ENCODE measurements at regions not wholly inside any gene's neighbourhood (a gene's known extent, or its start where the extent isn't known, plus 50 kb on each side); places are given as distances from the start of the nearest gene placed in this dataset.

GRCh38 chr5:136766456-136766855 is 401.1 kb upstream of the TRPC7 start:
- DNase-seq, result no peak
- H3K9me3 ChIP-seq, result no peaks in the 10 kb centered on the region
- H3K36me3 ChIP-seq, result no peaks in the 10 kb centered on the region
- WGBS, 4 donors, result 71 to 86% (median 76%) methylated on average over 3 of the region's 3 CpGs
- intact Hi-C loops (cut with DNase I), result no loop called here
- ATAC-seq, result no peak
- H3K4me3 ChIP-seq, result no peak overlapping the region
- no peak for TF ChIP-seq POLR2A (IDR thresholded peaks at IDR 0.05)
- TF ChIP-seq CTCF (IDR thresholded peaks at IDR 0.05), result no peak
- no peaks in the 10 kb centered on the region for H3K27me3 ChIP-seq
- no peak overlapping the region for H3K27ac ChIP-seq
- no peaks in the 10 kb centered on the region for H3K4me1 ChIP-seq

GRCh38 chr5:136764601-136765000 is 399.3 kb upstream of the TRPC7 start:
- WGBS, 4 donors, result 78 to 94% (median 86%) methylated on average over 2 of the region's 2 CpGs
- Histone ChIP-seq H3K36me3 (no peaks in the 10 kb centered on the region), H3K4me1 (no peaks in the 10 kb centered on the region), H3K27ac (no peak overlapping the region), H3K27me3 (no peaks in the 10 kb centered on the region), H3K4me3 (no peak overlapping the region), H3K9me3 (no peaks in the 10 kb centered on the region)
- TF ChIP-seq CTCF (IDR thresholded peaks at IDR 0.05), result no peak
- no peak for TF ChIP-seq POLR2A (IDR thresholded peaks at IDR 0.05)
- DNase-seq (no peak), ATAC-seq (no peak)
- intact Hi-C loops (cut with DNase I), result no loop called here

- ATAC-seq (no peak), DNase-seq (no peak)
- Histone ChIP-seq H3K36me3 (no peaks in the 10 kb centered on the region), H3K27me3 (no peaks in the 10 kb centered on the region), H3K27ac (no peak overlapping the region), H3K9me3 (no peaks in the 10 kb centered on the region), H3K4me1 (no peaks in the 10 kb centered on the region), H3K4me3 (no peak overlapping the region)
- TF ChIP-seq CTCF (IDR thresholded peaks at IDR 0.05) (no peak), POLR2A (IDR thresholded peaks at IDR 0.05) (no peak)
- intact Hi-C loops (cut with DNase I), result no loop called here
Measured at GRCh38 chr5:136763548-136763947, 398.2 kb upstream of the TRPC7 start.

GRCh38 chr5:136754216-136754615 is 388.9 kb upstream of the TRPC7 start:
- TF ChIP-seq POLR2A (IDR thresholded peaks at IDR 0.05) (no peak), CTCF (IDR thresholded peaks at IDR 0.05) (no peak)
- Histone ChIP-seq H3K9me3 (no peaks in the 10 kb centered on the region), H3K4me3 (no peak overlapping the region), H3K36me3 (no peaks in the 10 kb centered on the region), H3K27me3 (peaks cover 0 to 14% (median 0%) of the 10 kb centered on the region in 9 donors), H3K4me1 (no peaks in the 10 kb centered on the region), H3K27ac (no peak overlapping the region)
- DNase-seq (no peak), ATAC-seq (no peak)
- intact Hi-C loops (cut with DNase I), result no loop called here
